ENCODE measurements at regions not wholly inside any gene's neighbourhood (a gene's known extent, or its start where the extent isn't known, plus 50 kb on each side); places are given as distances from the start of the nearest gene placed in this dataset.

- DNase-seq (ENCODE audit: low read depth), result no peak
Measured at GRCh38 chr5:33372721-33373472, 67.9 kb upstream of the TARS1 start.

- no peak for DNase-seq (ENCODE audit: low read depth)
Measured at GRCh38 chr5:33375900-33376299, 64.9 kb upstream of the TARS1 start.

- peak; percentile 42 for DNase-seq (ENCODE audit: low read depth)
Measured at GRCh38 chr5:33379757-33380156, 61.0 kb upstream of the TARS1 start.

GRCh38 chr5:33381243-33381642 lies 59.5 kb upstream of the TARS1 start:
- no peak for DNase-seq (ENCODE audit: low read depth)
